Caco-2 (cell line): ENCODE measurements at regions not wholly inside any gene's neighbourhood (a gene's known extent, or its start where the extent isn't known, plus 50 kb on each side); places are given as distances from the start of the nearest gene placed in this dataset.

Source experiments
- BruUV-seq: library from RNA; stranded (reverse); fragments of 400-500 nt; replicated peaks from 2 replicates; lab custom pipeline; 2021; lab: Mats Ljungman, UMichigan
- CTCF ChIA-PET: fragments of 300-600 bp; sonication (Branson Sonifier 250); formaldehyde crosslinking; loops from one replicate; lab custom pipeline; 2022; ENCODE audit warnings: antibody characterized with exemption; lab: Charles Lee
- POLR2A ChIA-PET: fragments of 300-600 bp; sonication (Branson Sonifier 250); formaldehyde crosslinking; loops from one replicate; lab custom pipeline; 2022; ENCODE audit warnings: antibody characterized with exemption; lab: Charles Lee
- DNase-seq, 2 experiments: peaks; one replicate each; pipeline versions ENCODE4 v3.0.0 to v3.0.0-alpha.2; 2020 to 2022
- H3K27me3 ChIP-seq: replicated peaks from 2 replicates; pipeline ENCODE4 v1.6.0; 2011; ENCODE audit warnings: low read length; ENCODE audit not compliant: control insufficient read depth, insufficient read depth
- H3K36me3 ChIP-seq: 2 replicates; pipeline ENCODE4 v1.5.1; 2011; ENCODE audit warnings: low read length; ENCODE audit not compliant: control insufficient read depth, insufficient read depth
- H3K4me1 ChIP-seq: fragments of 250-450 bp; sonication (Bioruptor Pico); 2 replicates; pipeline ENCODE4 v1.5.1; 2020; ENCODE audit warnings: mild to moderate bottlenecking
- H3K4me3 ChIP-seq: 2 replicates; pipeline ENCODE4 v1.5.1; 2011; ENCODE audit warnings: low read depth, mild to moderate bottlenecking, control low read depth, low read length
- H3K9me3 ChIP-seq: fragments of 250-450 bp; sonication (Bioruptor Pico); 2 replicates; pipeline ENCODE4 v1.5.1; 2020; ENCODE audit warnings: mild to moderate bottlenecking, moderate library complexity
- H3K27ac Mint-ChIP-seq: one replicate; pipeline ENCODE4 v1.8.0; 2022; ENCODE audit warnings: mixed read lengths; ENCODE audit not compliant: unreplicated experiment
- H3K27me3 Mint-ChIP-seq: one replicate; pipeline ENCODE4 v1.8.0; 2022; ENCODE audit warnings: mixed read lengths; ENCODE audit not compliant: insufficient read depth, unreplicated experiment
- H3K36me3 Mint-ChIP-seq: one replicate; pipeline ENCODE4 v1.8.0; 2022; ENCODE audit warnings: mild to moderate bottlenecking, mixed read lengths; ENCODE audit not compliant: insufficient read depth, unreplicated experiment
- H3K4me1 Mint-ChIP-seq: one replicate; pipeline ENCODE4 v1.8.0; 2022; ENCODE audit warnings: low read depth, mixed read lengths; ENCODE audit not compliant: unreplicated experiment
- H3K4me3 Mint-ChIP-seq: one replicate; pipeline ENCODE4 v1.8.0; 2022; ENCODE audit warnings: mild to moderate bottlenecking, moderate library complexity, mixed read lengths; ENCODE audit not compliant: unreplicated experiment
- H3K9me3 Mint-ChIP-seq: one replicate; pipeline ENCODE4 v1.8.0; 2022; ENCODE audit warnings: mixed read lengths; ENCODE audit not compliant: unreplicated experiment
- CTCF ChIP-seq, 2 experiments: fragments of 200-600 bp in 1 of 2; IDR thresholded peaks; 1 replicate in 1 of 2; 2 replicates in 1 of 2; pipeline versions ENCODE4 v1.5.1 to v1.8.0; 2011 to 2022; ENCODE audit warnings: antibody characterized with exemption in 1 of 2, control low read depth in 1 of 2, inconsistent platforms in 1 of 2, low read depth in 1 of 2, low read length in 1 of 2, mild to moderate bottlenecking in 1 of 2, moderate library complexity in 1 of 2; ENCODE audit not compliant: insufficient read depth in 1 of 2, severe bottlenecking in 1 of 2, unreplicated experiment in 1 of 2
- intact Hi-C: fragments of 100-400 bp; cut with micrococcal nuclease; formaldehyde crosslinking; loops from one replicate; pipeline ENCODE4 v1.10.0; 2022; ENCODE audit not compliant: unreplicated experiment

- H3K4me3 Mint-ChIP-seq, result no peak overlapping the region
- ChIA-PET POLR2A (no interaction called here), CTCF (no interaction called here)
- no peak for DNase-seq
- TF ChIP-seq CTCF (IDR thresholded peaks at IDR 0.05; ENCODE audit: insufficient read depth in 1 of 2, low read depth in 1 of 2, low read length in 1 of 2, severe bottlenecking in 1 of 2, unreplicated experiment in 1 of 2), result no peak
- BruUV-seq, result no TSS peak
- Histone ChIP-seq H3K36me3 (no peaks in the 10 kb centered on the region), H3K27me3 (no peaks in the 10 kb centered on the region), H3K4me1 (no peaks in the 10 kb centered on the region), H3K9me3 (no peaks in the 10 kb centered on the region), H3K4me3 (no peak overlapping the region)
- no peaks in the 10 kb centered on the region for H3K4me1 Mint-ChIP-seq
- H3K27ac Mint-ChIP-seq, result no peak overlapping the region
- peaks cover 23% of the 10 kb centered on the region for H3K27me3 Mint-ChIP-seq
- no peaks in the 10 kb centered on the region for H3K36me3 Mint-ChIP-seq
- intact Hi-C loops, result no loop called here
- no peaks in the 10 kb centered on the region for H3K9me3 Mint-ChIP-seq
Measured at GRCh38 chr7:25399000-25399750, 170.9 kb upstream of the NPVF start.

- Mint-ChIP-seq H3K27ac (no peak overlapping the region), H3K36me3 (no peaks in the 10 kb centered on the region), H3K4me1 (no peaks in the 10 kb centered on the region), H3K4me3 (no peak overlapping the region), H3K9me3 (no peaks in the 10 kb centered on the region), H3K27me3 (peaks cover 29% of the 10 kb centered on the region)
- H3K36me3 ChIP-seq, result no peaks in the 10 kb centered on the region
- H3K27me3 ChIP-seq, result peaks cover 3% of the 10 kb centered on the region; the same call in 1 of the 2 replicates
- H3K9me3 ChIP-seq, result no peaks in the 10 kb centered on the region
- H3K4me1 ChIP-seq, result no peaks in the 10 kb centered on the region
- ChIA-PET POLR2A (no interaction called here), CTCF (no interaction called here)
- intact Hi-C loops, result no loop called here
- BruUV-seq, result no TSS peak
- DNase-seq, result no peak
- H3K4me3 ChIP-seq, result no peak overlapping the region
- TF ChIP-seq CTCF (IDR thresholded peaks at IDR 0.05; ENCODE audit: insufficient read depth in 1 of 2, low read depth in 1 of 2, low read length in 1 of 2, severe bottlenecking in 1 of 2, unreplicated experiment in 1 of 2), result no peak
Measured at GRCh38 chr7:25402532-25402931, 174.2 kb upstream of the NPVF start.

- Mint-ChIP-seq H3K4me3 (no peak overlapping the region), H3K9me3 (no peaks in the 10 kb centered on the region), H3K36me3 (no peaks in the 10 kb centered on the region), H3K4me1 (no peaks in the 10 kb centered on the region), H3K27ac (no peak overlapping the region), H3K27me3 (peaks cover 34% of the 10 kb centered on the region)
- CTCF ChIA-PET, result no interaction called here
- no peak for TF ChIP-seq CTCF (IDR thresholded peaks at IDR 0.05; ENCODE audit: insufficient read depth in 1 of 2, low read depth in 1 of 2, low read length in 1 of 2, severe bottlenecking in 1 of 2, unreplicated experiment in 1 of 2)
- POLR2A ChIA-PET, result no interaction called here
- Histone ChIP-seq H3K9me3 (no peaks in the 10 kb centered on the region), H3K4me1 (no peaks in the 10 kb centered on the region), H3K27me3 (peaks cover 3% of the 10 kb centered on the region; the same call in 1 of the 2 replicates), H3K36me3 (no peaks in the 10 kb centered on the region), H3K4me3 (no peak overlapping the region)
- DNase-seq, result no peak
- no TSS peak for BruUV-seq
- intact Hi-C loops, result no loop called here
Measured at GRCh38 chr7:25405736-25406135, 177.4 kb upstream of the NPVF start.
